B cell (primary cell): ENCODE measurements at regions not wholly inside any gene's neighbourhood (a gene's known extent, or its start where the extent isn't known, plus 50 kb on each side); places are given as distances from the start of the nearest gene placed in this dataset.

Source experiments
- CTCF ChIP-seq: fragments of 200-600 bp; IDR thresholded peaks from one replicate; pipeline ENCODE4 v1.8.0; 2022; ENCODE audit warnings: antibody characterized with exemption, mild to moderate bottlenecking
- EZH2 ChIP-seq: IDR thresholded peaks from 2 replicates; pipeline ENCODE4 v1.6.1; 2012; ENCODE audit warnings: borderline replicate concordance, low read depth, mild to moderate bottlenecking, moderate library complexity, low read length; ENCODE audit not compliant: insufficient read depth, poor library complexity, severe bottlenecking

- TF ChIP-seq CTCF (no peak), EZH2 (no peak)
These were observed 898.1 kb upstream of the EPHA5 start for GRCh38 chr4:66568431-66568830.
